A172 (cell line): ENCODE measurements at regions not wholly inside any gene's neighbourhood (a gene's known extent, or its start where the extent isn't known, plus 50 kb on each side); places are given as distances from the start of the nearest gene placed in this dataset.
"Not testable (repeated sequence)": the region's sequence is repeated elsewhere in the genome, so short reads cannot be mapped to it uniquely, and the experiment has no call there.

Source experiments
- DNase-seq: peaks from one replicate; pipeline ENCODE4 v3.0.0-alpha.2; 2015; ENCODE audit warnings: low spot score

- no peak for DNase-seq
Measured at GRCh38 chr5:17828681-17829080, 194.4 kb downstream of the TAF11L14 start.

GRCh38 chr5:17829456-17829855 lies 195.2 kb downstream of the TAF11L14 start:
- DNase-seq = no peak

GRCh38 chr5:17831279-17831678 lies 197.0 kb downstream of the TAF11L14 start:
- no peak for DNase-seq

- no peak for DNase-seq
Measured at GRCh38 chr5:17832949-17833745, 198.9 kb downstream of the TAF11L14 start.

DNA sequence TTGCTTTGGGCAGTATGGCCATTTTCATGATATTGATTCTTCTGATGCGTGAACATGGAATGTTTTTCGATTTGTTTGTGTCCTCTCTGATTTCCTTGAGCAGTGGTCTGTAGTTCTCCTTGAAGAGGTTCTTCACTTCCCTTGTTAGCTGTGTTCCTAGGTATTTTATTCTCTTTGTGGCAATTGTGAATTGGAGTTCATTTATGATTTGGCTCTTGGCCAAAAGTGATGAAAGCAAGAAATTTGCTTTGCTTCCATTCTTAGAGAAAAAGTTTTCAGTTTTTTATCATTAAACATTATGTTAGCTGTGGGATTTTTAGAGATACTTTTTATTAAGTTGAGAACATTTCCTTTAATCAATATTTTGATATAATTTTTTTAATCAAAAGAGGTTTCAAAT lies 203.5 kb downstream of the TAF11L14 start:
- no peak for DNase-seq

DNA sequence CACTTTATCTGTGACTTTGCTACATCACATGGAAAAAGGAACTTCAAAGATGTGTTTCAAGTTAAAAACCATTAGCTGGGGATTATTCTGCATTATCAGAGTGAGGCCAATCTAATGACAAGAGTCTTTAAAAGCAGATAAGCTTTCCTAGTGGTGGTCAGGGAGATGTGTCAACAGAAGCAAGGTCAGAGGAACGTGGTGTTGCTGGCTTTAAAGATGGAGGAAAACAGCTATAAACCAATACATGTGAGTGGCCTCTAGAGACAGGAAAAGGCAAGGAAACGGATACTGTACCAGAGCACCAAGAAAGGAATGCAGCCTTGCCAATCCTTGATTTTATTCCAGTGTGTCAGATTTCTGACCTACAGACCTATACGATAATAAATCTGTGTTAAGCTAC lies 204.2 kb downstream of the TAF11L14 start:
- DNase-seq = no peak

DNA sequence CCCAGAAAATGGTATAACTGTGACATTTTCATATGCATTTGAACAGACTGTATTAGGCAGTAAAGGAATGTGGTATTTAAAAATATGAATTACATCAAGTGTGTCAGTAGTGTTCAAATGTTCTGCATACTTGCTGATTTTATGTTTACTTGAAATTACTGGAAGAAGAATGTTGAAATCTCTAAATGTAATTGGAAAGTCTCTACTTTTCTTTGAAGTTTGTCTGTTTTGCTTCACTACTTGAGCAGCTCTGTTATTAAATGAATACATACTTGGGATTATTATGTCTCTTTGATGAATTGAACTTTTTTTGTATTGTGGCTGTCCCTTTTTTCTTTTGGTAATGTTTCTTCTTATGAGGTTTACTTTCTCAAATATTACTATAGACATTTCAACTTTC lies 205.6 kb downstream of the TAF11L14 start:
- DNase-seq = no peak

DNA sequence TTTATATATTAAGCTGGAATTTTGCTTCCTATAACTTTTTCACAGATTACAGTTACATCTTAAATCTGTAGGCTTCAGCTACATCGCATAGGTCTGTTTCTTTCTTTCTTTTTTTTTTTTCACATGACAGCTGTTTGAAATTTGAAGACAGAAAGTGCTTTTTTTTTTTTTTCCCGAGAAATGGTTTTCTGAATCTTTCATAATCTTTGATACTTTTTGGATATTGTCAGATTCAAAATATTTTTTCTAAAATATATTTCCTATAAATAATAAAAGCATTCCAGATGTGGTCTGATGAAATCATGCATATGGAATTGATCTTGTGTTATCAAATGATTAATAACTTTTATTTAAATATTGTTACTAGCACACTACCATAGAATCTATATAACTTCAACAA lies 212.2 kb downstream of the TAF11L14 start:
- DNase-seq = no peak

GRCh38 chr5:17847286-17847685 lies 213.0 kb downstream of the TAF11L14 start:
- no peak for DNase-seq

- no peak for DNase-seq
Measured at GRCh38 chr5:17852111-17852510, 217.9 kb downstream of the TAF11L14 start.

GRCh38 chr5:17852740-17853139 lies 218.5 kb downstream of the TAF11L14 start:
- no peak for DNase-seq

DNA sequence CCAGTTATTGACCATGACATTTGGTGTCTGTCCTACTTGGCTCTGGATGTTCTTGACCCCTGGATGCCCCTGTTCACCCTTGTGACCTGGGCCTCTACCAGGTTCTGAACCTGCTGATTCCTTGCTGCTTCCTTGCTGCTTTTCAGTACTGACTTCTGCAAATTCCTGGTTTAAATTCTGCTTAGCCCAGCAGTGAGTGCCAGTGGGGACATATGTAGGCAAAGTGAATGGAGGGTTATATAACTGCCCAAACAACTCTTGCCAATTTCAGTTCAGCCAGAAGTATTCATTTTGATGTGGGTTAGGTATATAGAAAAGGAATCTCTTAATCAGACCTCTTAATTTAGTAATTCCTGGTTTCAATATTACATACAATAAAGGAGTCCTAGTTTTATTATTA lies 220.6 kb downstream of the TAF11L14 start:
- no peak for DNase-seq

- DNase-seq = no peak
Measured at GRCh38 chr5:17860660-17861315, 226.5 kb downstream of the TAF11L14 start.

DNA sequence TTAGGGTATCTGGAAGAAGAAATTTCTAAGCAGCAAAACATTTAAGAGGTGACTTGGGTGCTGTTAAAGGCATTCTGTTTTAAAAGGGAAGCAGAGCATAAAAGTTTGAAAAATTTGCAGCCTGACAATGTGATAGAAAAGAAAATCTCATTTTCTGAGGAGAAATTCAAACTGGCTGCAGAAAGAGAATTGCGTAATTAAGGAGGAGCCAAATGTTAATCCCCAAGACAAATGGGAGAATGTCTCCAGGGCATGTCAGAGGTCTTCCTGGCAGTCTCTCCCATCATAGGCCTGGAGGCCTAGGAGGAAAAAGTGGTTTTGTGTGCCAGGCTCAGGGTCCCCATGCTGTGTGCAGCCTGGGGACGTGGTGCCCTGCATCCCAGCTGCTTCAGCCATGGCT lies 230.6 kb downstream of the TAF11L14 start:
- not testable (repeated sequence) for DNase-seq

DNA sequence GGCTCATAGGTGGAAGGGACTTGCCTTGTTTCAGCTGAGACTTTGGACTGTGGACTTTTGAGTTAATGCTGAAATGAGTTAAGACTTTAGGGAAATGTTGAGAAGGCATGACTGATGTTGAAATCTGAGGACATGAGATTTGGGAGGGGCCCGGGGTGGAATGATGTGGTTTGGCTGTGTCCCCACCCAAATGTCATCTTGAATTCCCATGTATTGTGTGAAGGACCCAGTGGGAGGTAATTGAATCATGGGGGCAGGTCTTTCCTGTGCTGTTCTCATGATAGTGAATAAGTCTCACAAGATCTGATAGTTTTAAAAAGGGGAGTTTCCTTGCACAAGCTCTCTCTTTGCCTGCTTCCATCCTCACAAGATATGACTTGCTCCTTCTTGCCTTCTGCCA lies 231.7 kb downstream of the TAF11L14 start:
- not testable (repeated sequence) for DNase-seq

DNA sequence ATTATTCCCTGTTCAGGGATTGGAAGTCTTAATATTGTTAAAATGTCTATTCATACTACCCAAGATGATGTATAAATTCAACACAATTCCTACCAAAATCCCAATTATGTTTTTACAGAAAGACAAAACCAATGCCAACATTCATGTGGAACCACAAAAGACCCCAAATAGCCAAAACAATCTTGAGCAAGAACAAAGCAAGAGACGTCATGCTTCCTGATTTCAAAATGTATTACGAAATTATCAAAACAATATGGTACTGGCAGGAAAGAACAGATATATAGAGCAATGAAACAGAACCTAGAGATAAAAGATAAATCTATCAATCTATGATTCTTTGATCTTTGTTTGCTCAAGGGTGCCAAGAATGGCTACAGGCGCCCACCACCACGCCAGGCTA lies 237.9 kb downstream of the TAF11L14 start:
- no peak for DNase-seq

- no peak for DNase-seq
Measured at GRCh38 chr5:17878541-17878940, 244.3 kb downstream of the TAF11L14 start.

DNA sequence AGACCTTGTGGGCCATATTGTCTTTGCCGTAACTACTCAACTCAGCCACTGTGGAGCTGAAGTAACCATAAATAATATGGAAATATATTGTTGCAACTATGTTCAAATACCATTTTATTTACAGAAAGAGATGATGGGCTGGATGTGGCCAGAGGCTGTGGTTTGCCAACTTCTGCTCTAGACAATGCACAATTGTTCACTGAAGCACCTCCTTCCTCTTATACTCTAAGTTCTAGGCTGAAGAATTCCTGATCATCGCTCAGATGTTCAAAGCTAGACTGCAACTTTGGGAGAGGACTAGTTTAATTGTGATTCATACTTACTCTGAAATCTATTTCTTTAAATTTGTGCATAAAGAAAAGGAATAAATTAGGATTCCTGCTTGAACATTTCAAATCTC lies 245.0 kb downstream of the TAF11L14 start:
- DNase-seq = no peak

GRCh38 chr5:17880869-17881268 lies 246.6 kb downstream of the TAF11L14 start:
- DNase-seq = no peak

GRCh38 chr5:17882760-17883488 lies 248.7 kb downstream of the TAF11L14 start:
- peak; percentile 2 for DNase-seq

DNA sequence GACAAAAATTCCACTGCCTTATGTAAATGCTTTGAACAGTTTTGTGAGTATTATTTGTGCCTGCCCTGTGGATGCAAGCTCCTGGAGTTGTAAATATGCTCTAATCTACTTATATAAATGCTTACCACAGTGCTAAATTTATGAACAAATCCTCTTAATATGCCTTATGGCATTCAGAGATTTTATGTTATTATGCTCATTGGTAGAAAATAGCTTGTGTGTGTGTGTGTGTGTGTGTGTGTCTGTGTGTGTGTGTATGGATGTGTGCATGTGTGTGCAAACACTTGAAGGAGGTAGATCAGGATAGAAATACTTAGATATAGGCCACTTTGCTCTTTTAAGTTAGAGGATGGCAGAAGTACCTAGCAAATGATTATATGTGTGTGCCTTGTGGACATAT lies 253.9 kb downstream of the TAF11L14 start:
- DNase-seq = no peak

GRCh38 chr5:17890501-17890900 lies 256.2 kb downstream of the TAF11L14 start:
- no peak for DNase-seq

GRCh38 chr5:17891881-17892280 lies 257.6 kb downstream of the TAF11L14 start:
- DNase-seq = no peak
